ENCODE measurements at regions not wholly inside any gene's neighbourhood (a gene's known extent, or its start where the extent isn't known, plus 50 kb on each side); places are given as distances from the start of the nearest gene placed in this dataset.
"Not testable (repeated sequence)": the region's sequence is repeated elsewhere in the genome, so short reads cannot be mapped to it uniquely, and the experiment has no call there.

DNA sequence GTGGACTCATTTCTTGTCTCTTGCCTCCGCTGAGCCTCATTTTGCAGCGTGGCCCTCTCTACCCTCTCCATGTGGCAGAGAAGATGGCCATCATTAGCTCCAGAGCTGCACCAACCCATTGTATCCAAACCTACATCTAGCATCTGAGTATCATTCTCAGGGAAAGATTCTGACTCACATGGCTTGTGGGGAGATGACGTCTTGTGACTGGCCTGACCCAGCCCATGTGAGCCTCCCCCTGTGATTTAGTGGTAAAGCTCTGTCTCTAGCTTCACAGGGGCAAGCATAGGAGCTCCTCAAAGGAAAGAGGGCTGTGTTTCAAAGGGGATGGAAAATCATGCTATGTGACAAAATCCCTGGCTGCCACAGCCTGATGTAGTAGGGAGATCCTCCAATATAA, 87.4 kb upstream of the RBMS1 start:
- no peak overlapping the region for H3K4me3 Mint-ChIP-seq
- ATAC-seq (no peak), DNase-seq (no peak)
- H3K27ac Mint-ChIP-seq = no peak overlapping the region
- no peaks in the 10 kb centered on the region for H3K4me1 Mint-ChIP-seq
- H3K9me3 Mint-ChIP-seq = no peaks in the 10 kb centered on the region
- no peaks in the 10 kb centered on the region for H3K27me3 Mint-ChIP-seq

DNA sequence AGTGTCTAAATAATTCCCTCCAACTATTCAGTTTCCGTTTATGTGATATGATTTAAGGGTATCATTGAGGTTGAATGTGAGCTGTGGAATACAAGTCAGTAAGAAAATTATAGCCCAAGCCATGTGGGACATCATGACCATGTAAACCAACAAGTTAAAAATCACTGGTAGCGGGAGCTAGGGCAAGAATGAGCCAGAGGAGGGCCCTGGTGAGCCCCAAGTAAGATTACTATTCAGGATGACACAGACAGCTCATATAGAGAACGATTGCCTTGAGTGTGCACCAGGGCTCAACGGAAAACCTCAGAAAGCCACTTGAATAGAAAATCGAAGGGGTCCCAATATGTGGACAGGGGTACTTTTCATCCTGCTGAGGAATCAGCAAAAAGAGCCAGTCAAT, 87.8 kb upstream of the RBMS1 start:
- H3K27ac Mint-ChIP-seq = no peak overlapping the region
- no peaks in the 10 kb centered on the region for H3K27me3 Mint-ChIP-seq
- DNase-seq = no peak
- H3K9me3 Mint-ChIP-seq = no peaks in the 10 kb centered on the region
- no peaks in the 10 kb centered on the region for H3K4me1 Mint-ChIP-seq
- no peak for ATAC-seq
- H3K4me3 Mint-ChIP-seq = no peak overlapping the region

DNA sequence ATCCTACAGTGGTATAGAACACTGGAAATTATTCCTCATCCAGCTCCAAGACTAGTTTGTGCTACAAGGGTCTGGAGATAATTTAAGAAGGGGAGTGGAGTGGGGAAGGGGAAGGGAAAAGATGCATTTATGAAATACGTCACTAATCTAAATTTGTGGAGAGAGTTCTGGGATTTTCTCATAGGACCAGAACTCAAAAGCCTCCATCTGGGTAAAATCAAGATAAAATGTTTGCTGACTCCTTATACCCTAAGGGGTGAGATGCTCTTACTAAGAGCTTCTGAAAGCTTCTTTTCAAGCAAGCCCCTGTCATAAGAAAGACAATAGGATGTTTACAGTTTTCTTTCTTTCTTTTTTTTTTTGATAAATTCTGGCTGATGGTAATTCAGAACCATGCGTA, 88.5 kb upstream of the RBMS1 start:
- no peaks in the 10 kb centered on the region for H3K27me3 Mint-ChIP-seq
- no peaks in the 10 kb centered on the region for H3K9me3 Mint-ChIP-seq
- H3K27ac Mint-ChIP-seq = no peak overlapping the region
- DNase-seq (no peak), ATAC-seq (no peak)
- H3K4me1 Mint-ChIP-seq = no peaks in the 10 kb centered on the region
- no peak overlapping the region for H3K4me3 Mint-ChIP-seq

DNA sequence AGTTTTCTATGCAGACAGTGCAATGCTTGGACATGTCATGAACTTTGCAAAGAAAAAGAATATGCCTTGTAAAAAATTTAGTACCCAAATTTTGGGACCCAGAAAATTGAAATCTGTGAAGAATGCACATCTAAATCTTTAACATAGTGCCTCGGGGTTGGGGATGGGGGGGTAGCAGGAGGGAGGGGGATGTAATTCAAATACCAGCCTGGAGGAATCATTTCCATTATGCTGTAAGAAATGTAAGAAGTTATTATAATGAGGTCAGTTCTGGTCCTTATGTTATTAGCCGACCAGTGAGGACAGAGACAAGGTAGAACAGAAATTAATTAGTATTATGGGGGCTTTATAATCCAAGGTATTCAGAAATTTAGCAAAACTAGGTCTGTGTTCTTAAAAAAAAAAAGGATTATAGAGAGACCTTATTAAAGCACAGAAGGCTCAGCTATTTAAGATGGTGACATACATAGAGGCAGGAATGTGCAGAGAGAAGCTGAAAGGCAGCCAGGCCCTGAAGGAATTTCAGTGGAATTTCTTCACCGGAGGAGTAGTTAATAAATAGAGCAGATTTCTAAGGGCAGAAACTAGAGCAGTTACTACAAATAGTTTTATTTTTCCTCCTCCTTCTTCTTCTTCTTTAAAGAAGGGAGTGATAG, 89.0 kb upstream of the RBMS1 start:
- ATAC-seq (no peak), DNase-seq (no peak)
- H3K4me1 Mint-ChIP-seq = no peaks in the 10 kb centered on the region
- H3K9me3 Mint-ChIP-seq = no peaks in the 10 kb centered on the region
- H3K27ac Mint-ChIP-seq = no peak overlapping the region
- H3K4me3 Mint-ChIP-seq = no peak overlapping the region
- H3K27me3 Mint-ChIP-seq = no peaks in the 10 kb centered on the region

DNA sequence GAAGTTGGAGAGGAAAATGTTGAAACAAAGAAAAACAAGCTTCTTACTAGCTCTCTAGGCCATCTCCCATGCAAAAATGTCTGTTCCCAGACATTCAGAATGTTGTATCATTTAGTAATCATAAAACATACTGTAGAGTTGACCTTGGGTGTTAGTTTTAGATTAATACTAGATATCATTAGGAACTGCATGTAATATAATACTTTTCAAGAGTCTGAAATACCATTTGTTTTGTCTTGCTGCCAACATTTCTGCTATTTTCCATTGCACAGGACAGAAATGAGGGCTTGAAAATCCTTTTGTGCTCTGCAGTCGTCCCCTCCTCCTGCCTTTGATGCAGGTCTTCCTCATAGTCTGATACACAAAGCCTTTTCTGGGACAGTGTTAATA, 89.5 kb upstream of the RBMS1 start:
- H3K9me3 Mint-ChIP-seq = no peaks in the 10 kb centered on the region
- no peak for ATAC-seq
- no peak for DNase-seq
- H3K4me3 Mint-ChIP-seq = no peak overlapping the region
- H3K27ac Mint-ChIP-seq = no peak overlapping the region
- H3K4me1 Mint-ChIP-seq = no peaks in the 10 kb centered on the region
- no peaks in the 10 kb centered on the region for H3K27me3 Mint-ChIP-seq

DNA sequence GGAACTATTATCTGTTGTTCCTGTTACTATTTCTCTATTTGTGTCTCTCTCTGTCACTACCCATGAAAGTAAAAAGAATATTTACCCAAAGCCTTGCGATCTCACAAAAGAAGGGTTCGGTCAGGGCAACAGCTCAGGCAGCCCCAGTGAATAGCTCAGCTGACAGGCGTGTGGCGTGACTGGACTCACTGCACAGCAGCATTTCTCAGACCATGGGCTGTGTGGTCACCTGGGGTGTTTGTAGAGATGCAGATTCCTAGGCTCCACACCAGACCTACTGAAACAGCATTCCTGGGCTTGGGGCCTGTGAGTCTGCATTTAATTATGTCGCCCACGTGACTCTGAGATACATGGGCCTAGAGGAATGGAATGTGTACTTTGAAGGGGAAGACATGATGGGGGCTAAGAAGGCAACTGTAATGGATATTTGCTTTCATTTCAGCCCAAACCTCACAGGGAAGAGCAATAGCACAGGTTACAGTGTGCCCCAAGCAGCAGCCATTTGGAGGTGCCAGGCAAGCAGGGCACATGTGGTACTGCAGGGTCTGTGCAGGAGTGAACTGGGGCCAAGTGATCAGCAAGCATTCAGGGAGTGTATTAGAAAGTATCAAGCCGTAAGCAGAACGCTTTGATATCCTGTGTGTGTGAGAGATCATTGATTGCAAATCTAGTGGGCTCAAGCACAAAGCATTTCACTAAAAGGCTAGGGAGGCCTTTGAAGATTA, 90.4 kb upstream of the RBMS1 start:
- no peaks in the 10 kb centered on the region for H3K4me1 Mint-ChIP-seq
- H3K9me3 Mint-ChIP-seq = no peaks in the 10 kb centered on the region
- ATAC-seq (no peak), DNase-seq (no peak)
- H3K4me3 Mint-ChIP-seq = no peak overlapping the region
- H3K27me3 Mint-ChIP-seq = no peaks in the 10 kb centered on the region
- H3K27ac Mint-ChIP-seq = no peak overlapping the region

DNA sequence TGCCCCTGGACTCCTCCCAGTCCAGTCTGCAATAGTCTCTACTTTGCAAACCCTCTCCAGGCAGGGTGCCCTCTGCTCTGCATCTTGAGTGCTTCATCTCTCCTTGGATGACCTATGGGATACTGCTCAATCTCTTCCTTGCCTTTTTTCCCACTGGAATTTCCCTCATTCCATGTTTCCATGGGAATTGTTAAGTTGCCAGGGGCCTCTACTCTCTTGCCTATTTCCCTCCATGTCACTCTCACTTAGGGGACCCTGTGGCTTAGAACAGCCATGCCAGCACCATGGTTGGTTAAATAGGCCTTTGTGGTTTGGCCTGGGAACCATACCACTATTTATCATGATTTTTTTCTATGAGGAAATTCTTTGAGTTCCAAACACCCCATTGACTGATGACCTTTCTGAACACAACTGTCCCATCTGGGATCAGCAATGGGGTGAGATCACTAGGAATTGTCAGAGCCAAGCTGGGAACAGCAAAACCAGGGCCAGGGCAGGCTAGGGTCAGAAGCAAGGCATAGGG, 91.4 kb upstream of the RBMS1 start:
- Mint-ChIP-seq H3K4me3 (no peak overlapping the region), H3K9me3 (no peaks in the 10 kb centered on the region), H3K27ac (no peak overlapping the region), H3K4me1 (no peaks in the 10 kb centered on the region), H3K27me3 (no peaks in the 10 kb centered on the region)
- ATAC-seq (no peak), DNase-seq (no peak)

DNA sequence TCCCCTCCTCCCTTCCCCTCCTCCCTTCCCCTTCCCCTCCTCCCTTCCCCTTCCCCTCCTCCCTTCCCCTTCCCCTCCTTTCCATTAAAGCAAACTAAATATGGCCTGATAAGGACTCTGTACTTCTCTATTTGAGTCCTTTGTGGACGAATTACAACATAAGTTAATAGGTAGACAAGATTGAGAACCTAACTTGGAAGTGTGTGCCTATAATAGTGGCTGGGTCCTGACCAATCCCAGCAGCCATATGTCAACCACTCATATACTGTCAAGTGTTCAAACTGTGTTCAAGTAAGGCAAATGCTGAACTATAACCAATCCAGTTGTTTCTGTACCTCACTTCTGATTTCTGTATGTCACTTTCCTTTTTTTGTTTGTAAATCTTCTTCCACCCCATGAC, 97.1 kb upstream of the RBMS1 start:
- Mint-ChIP-seq H3K4me1 (no peaks in the 10 kb centered on the region), H3K27me3 (no peaks in the 10 kb centered on the region), H3K27ac (peak overlapping the region in 1 of 2 donors; percentile 51), H3K4me3 (no peak overlapping the region), H3K9me3 (peaks cover 16 to 23% of the 10 kb centered on the region in 2 donors)
- no peak for DNase-seq
- ATAC-seq = no peak

DNA sequence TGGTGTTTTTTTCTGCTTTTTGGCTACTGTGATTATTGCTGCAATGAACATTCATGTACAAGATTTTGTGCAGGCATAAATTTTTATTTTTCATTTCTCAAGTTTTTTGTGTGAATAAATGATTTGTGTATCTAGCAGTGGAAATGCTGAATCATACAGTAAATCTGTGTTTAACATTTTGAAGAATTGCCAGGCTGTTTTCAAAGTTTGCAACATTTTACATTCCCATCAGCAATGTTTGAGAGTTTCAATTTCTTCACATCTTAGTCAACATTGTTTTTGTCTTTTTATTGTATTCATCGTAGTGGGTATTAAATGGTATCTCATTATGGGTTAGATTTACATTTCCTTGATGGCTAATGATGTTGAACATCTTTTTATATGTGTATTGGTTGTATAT, 98.8 kb upstream of the RBMS1 start:
- Mint-ChIP-seq H3K4me3 (no peak overlapping the region), H3K9me3 (peaks cover 16 to 24% of the 10 kb centered on the region in 2 donors), H3K27me3 (no peaks in the 10 kb centered on the region), H3K4me1 (no peaks in the 10 kb centered on the region), H3K27ac (no peak overlapping the region)
- ATAC-seq (no peak), DNase-seq (no peak)

DNA sequence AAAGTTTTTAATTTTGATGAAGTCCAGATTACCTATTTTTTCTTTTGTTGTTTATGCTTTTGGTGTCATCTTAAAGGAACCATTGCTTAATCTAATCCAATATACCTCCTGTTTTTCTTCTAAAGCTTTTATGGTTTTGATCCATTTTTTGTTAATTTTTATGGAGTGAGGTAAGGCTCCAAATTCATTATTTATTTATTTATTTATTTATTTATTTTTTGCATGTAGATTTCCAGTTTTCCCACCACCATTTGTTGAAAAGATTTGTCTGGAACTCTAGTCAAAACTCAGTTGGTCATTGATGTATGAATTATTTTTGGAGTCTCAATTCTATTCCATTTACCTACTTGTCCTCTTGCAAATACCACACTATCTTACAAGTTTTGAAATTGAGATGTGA, 99.4 kb upstream of the RBMS1 start:
- no peaks in the 10 kb centered on the region for H3K27me3 Mint-ChIP-seq

DNA sequence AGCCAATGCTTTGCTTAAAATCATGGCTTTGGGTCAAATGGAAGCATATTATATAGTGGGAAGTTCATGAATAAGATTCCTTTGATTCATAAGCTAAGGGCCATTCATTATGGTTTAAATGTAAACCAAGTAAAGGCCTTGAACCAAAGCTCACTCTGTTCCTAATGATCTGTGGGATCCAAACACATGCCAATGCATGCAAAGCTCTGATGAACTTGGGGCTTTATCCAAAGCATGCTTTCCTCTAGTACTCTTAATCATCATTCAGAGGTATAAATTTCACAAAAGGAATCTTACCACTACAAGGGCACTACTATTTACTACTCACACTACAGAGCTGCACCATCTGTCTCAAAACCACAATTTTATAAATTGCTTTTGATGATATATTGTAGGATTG, 102.8 kb upstream of the RBMS1 start:
- Mint-ChIP-seq H3K9me3 (peaks cover 12 to 17% of the 10 kb centered on the region in 2 donors), H3K4me3 (no peak overlapping the region), H3K27me3 (no peaks in the 10 kb centered on the region), H3K4me1 (no peaks in the 10 kb centered on the region), H3K27ac (no peak overlapping the region)
- DNase-seq = no peak
- ATAC-seq = no peak

More for the DNA sequence above, 99.4 kb upstream of the RBMS1 start:
- Mint-ChIP-seq H3K27ac (no peak overlapping the region), H3K9me3 (peaks cover 16 to 24% of the 10 kb centered on the region in 2 donors), H3K4me1 (no peaks in the 10 kb centered on the region), H3K4me3 (no peak overlapping the region)
- no peak for DNase-seq
- ATAC-seq = no peak

DNA sequence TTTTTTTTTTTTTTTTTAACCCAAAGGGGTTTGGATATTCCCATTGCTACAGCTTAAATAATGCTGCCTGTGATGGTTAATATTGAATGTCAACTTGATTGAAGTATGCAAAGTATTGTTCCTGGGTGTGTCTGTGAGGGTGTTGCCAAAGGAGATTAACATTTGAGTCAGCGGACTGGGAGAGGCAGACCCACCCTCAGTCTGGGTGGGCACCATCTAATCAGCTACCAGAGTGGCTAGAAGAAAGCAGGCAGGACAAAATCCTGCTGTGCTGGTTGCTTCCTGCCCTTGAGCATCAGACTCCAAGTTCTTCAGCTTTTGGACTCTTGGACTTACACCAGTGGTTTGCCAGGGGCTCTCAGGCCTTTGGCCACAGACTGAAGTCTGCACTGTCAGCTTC, 106.8 kb upstream of the RBMS1 start:
- H3K27me3 Mint-ChIP-seq, ATAC-seq, H3K4me3 Mint-ChIP-seq, H3K27ac Mint-ChIP-seq, H3K4me1 Mint-ChIP-seq, DNase-seq, H3K9me3 Mint-ChIP-seq: not testable (repeated sequence)

DNA sequence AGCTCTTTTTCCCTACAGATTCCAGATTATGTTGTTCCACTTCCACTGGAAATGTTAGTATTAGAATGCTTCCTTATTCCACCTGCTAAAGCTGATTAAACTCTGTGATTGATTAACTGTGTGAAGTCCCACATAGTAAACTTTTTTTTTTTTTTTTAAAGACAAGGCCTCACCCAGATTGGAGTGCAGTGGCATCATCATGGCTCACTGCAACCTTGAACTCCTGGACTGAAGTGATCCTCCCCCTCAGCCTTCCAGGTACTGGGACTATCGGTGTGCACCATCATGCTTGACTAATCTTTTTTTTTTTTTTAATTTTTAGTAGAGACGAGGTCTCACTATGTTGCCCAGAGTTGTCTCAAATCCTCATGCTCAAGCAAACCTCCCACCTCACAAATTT, 108.5 kb upstream of the RBMS1 start:
- no peaks in the 10 kb centered on the region for H3K9me3 Mint-ChIP-seq
- no peak overlapping the region for H3K27ac Mint-ChIP-seq
- no peaks in the 10 kb centered on the region for H3K4me1 Mint-ChIP-seq
- H3K4me3 Mint-ChIP-seq = no peak overlapping the region
- no peak for DNase-seq
- ATAC-seq = no peak
- H3K27me3 Mint-ChIP-seq = no peaks in the 10 kb centered on the region

DNA sequence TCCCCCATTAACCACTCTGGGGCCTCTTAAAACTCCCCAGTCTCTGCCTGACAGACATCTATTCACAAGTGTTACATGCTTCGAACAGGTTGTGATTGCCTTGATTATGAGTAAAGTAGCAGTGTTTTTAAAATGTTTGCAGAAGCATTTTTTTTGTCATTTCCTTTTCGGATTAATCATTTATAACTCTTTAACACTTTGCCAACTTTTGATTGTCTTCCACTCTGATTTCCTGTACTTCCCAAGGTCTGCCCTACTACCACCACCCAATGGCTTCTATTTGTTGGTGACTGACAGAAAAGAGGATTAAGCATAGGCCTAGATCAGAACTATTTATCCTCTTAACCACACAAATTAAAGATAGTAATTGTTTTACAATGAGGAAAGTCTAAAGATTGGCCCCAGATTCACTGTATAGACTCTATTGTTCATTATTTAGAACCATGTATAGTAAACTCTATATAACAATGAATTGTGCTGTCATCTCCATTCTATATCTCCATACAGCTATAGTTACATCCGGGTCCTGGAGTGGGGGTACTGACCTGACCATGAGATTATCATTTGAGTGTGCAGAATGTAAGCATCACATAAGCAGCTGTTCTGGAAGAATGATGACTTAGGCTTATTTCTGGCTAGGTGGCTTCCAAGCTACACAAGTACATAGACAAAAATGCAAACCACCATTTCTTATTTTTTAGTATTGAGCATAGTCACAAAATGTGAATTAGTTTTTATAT, 110.3 kb upstream of the RBMS1 start:
- DNase-seq = no peak
- H3K27me3 Mint-ChIP-seq = no peaks in the 10 kb centered on the region
- H3K4me1 Mint-ChIP-seq = peaks cover 7% of the 10 kb centered on the region
- no peak for ATAC-seq
- no peaks in the 10 kb centered on the region for H3K9me3 Mint-ChIP-seq
- no peak overlapping the region for H3K27ac Mint-ChIP-seq
- no peak overlapping the region for H3K4me3 Mint-ChIP-seq

DNA sequence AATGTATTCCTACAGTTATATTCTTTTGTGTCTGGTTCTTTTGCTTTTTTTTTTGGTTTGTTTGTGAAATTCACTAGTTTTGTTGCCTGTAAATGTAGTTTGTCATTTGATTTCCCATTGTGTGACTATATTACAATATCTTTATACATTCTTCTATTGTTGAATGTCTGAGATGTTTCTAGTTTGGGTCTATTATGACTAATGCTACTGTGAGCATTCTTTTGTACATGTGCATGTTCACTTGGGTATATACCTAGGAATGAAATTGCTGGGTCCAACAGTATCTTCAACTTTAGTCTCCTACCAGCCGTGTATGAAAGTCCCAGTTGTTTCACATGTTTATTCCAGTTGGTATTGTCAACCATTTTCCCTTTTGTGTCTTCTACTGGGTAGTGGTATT, 112.7 kb upstream of the RBMS1 start:
- Mint-ChIP-seq H3K27me3 (no peaks in the 10 kb centered on the region), H3K9me3 (no peaks in the 10 kb centered on the region), H3K27ac (no peak overlapping the region), H3K4me3 (no peak overlapping the region), H3K4me1 (peaks cover 7% of the 10 kb centered on the region)
- ATAC-seq = no peak
- DNase-seq = no peak

DNA sequence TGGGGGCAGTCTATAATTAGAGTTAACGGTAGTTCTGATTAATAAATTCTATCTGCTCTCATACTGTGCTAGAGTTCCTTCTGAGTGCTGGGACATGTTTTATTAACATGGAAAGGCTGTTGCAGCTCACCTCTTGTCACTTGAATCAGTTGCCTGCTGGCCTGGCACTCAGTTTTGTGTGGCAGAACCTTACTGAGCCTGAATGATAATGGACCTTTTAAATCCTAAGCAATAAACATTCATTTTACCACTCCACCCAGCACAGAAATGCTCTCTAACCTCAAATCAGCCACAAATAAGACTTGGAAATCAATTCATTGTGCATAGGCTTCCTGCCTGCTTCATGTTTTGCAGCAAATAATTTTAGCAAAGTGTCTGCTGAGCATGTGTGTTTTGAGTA, 115.0 kb upstream of the RBMS1 start:
- Mint-ChIP-seq H3K4me1 (peaks cover 12% of the 10 kb centered on the region), H3K27me3 (no peaks in the 10 kb centered on the region), H3K4me3 (no peak overlapping the region), H3K9me3 (no peaks in the 10 kb centered on the region), H3K27ac (peak overlapping the region in 1 of 2 donors; percentile 41)
- no peak for DNase-seq
- ATAC-seq = no peak
